HEK293 (cell line): ENCODE measurements at regions not wholly inside any gene's neighbourhood (a gene's known extent, or its start where the extent isn't known, plus 50 kb on each side); places are given as distances from the start of the nearest gene placed in this dataset.
"Not testable (repeated sequence)": the region's sequence is repeated elsewhere in the genome, so short reads cannot be mapped to it uniquely, and the experiment has no call there.

Experiments used
- CTCF ChIA-PET: fragments of 350-600 bp; formaldehyde crosslinking; extraction: SDS; loops from one replicate; lab custom pipeline; 2021; ENCODE audit warnings: antibody characterized with exemption; lab: Yijun Ruan, JAX
- POLR2A ChIA-PET: fragments of 300-600 bp; formaldehyde crosslinking; extraction: SDS; loops from one replicate; lab custom pipeline; 2020; ENCODE audit warnings: antibody characterized with exemption, inconsistent platforms; lab: Yijun Ruan, JAX
- H3K27ac ChIP-seq: fragments of 200-500 bp; sonication (Bioruptor generic); 2 replicates; pipeline ENCODE4 v1.5.1; 2014; ENCODE audit warnings: low read depth, low read length, control low read depth, inconsistent platforms; ENCODE audit errors: extremely low read depth
- H3K36me3 ChIP-seq, 2 experiments: fragments of 200-500 bp in 1 of 2; sonication (Bioruptor generic) in 1 of 2; 1 replicate in 1 of 2; 2 replicates in 1 of 2; pipeline ENCODE4 v1.5.1; 2014 to 2017; ENCODE audit warnings: inconsistent platforms in 2 of 2, low read length in 2 of 2; ENCODE audit not compliant: control insufficient read depth in 2 of 2, insufficient read depth in 1 of 2
- H3K4me1 ChIP-seq: fragments of 200-500 bp; sonication (Bioruptor generic); 2 replicates; pipeline ENCODE4 v1.5.1; 2014; ENCODE audit warnings: mild to moderate bottlenecking, low read length, inconsistent platforms; ENCODE audit not compliant: control insufficient read depth, insufficient read depth
- H3K4me3 ChIP-seq: 2 replicates; pipeline ENCODE4 v1.5.1; 2011; ENCODE audit warnings: low read depth, mild to moderate bottlenecking, control low read depth, low read length, moderate library complexity
- H3K9me3 ChIP-seq: fragments of 200-500 bp; sonication (Bioruptor generic); 2 replicates; pipeline ENCODE4 v1.5.1; 2014; ENCODE audit warnings: low read depth, low read length, inconsistent platforms; ENCODE audit not compliant: control insufficient read depth, insufficient read depth
- FEZF1 ChIP-seq: fragments of 450-650 bp; formaldehyde crosslinking; IDR thresholded peaks from 2 replicates; pipeline ENCODE4 v1.5.1; 2016; ENCODE audit warnings: missing biosample characterization, missing genetic modification characterization
- GLIS1 ChIP-seq: fragments of 450-650 bp; formaldehyde crosslinking; IDR thresholded peaks from 2 replicates; pipeline ENCODE4 v1.5.1; 2016; ENCODE audit warnings: missing biosample characterization, missing genetic modification characterization
- KLF9 ChIP-seq: fragments of 450-650 bp; formaldehyde crosslinking; IDR thresholded peaks from 2 replicates; pipeline ENCODE4 v1.5.1; 2016; ENCODE audit warnings: missing biosample characterization, missing genetic modification characterization, low read depth
- SCRT1 ChIP-seq: fragments of 450-650 bp; formaldehyde crosslinking; IDR thresholded peaks from 2 replicates; pipeline ENCODE4 v1.5.1; 2016; ENCODE audit warnings: missing biosample characterization, missing genetic modification characterization, borderline replicate concordance
- ZBTB8A ChIP-seq: fragments of 450-650 bp; formaldehyde crosslinking; IDR thresholded peaks from 2 replicates; pipeline ENCODE4 v1.5.1; 2016; ENCODE audit warnings: missing biosample characterization, missing genetic modification characterization
- ZNF10 ChIP-seq: fragments of 450-650 bp; formaldehyde crosslinking; IDR thresholded peaks from 2 replicates; pipeline ENCODE4 v1.5.1; 2017; ENCODE audit warnings: missing biosample characterization, missing genetic modification characterization
- ZNF114 ChIP-seq: fragments of 450-650 bp; formaldehyde crosslinking; IDR thresholded peaks from 2 replicates; pipeline ENCODE4 v1.5.0; 2017; ENCODE audit warnings: missing biosample characterization, missing genetic modification characterization
- ZNF19 ChIP-seq: fragments of 450-650 bp; formaldehyde crosslinking; IDR thresholded peaks from 2 replicates; pipeline ENCODE4; 2016; ENCODE audit warnings: missing biosample characterization, missing genetic modification characterization, low read depth
- ZNF214 ChIP-seq: fragments of 450-650 bp; formaldehyde crosslinking; IDR thresholded peaks from 2 replicates; pipeline ENCODE4 v1.5.1; 2017; ENCODE audit warnings: missing biosample characterization, mild to moderate bottlenecking, missing genetic modification characterization, borderline replicate concordance
- ZNF221 ChIP-seq: fragments of 450-650 bp; formaldehyde crosslinking; IDR thresholded peaks from 2 replicates; pipeline ENCODE4 v1.5.1; 2017; ENCODE audit warnings: missing biosample characterization, missing genetic modification characterization, borderline replicate concordance
- ZNF366 ChIP-seq: fragments of 450-650 bp; formaldehyde crosslinking; conservative IDR thresholded peaks from 2 replicates; pipeline ENCODE4 v1.5.1; 2016; ENCODE audit warnings: missing biosample characterization, missing genetic modification characterization
- ZNF404 ChIP-seq: fragments of 450-650 bp; formaldehyde crosslinking; IDR thresholded peaks from 2 replicates; pipeline ENCODE4 v1.5.1; 2017; ENCODE audit warnings: missing biosample characterization, missing genetic modification characterization
- ZNF558 ChIP-seq: fragments of 450-650 bp; formaldehyde crosslinking; IDR thresholded peaks from 2 replicates; pipeline ENCODE4 v1.5.1; 2016; ENCODE audit warnings: missing biosample characterization, missing genetic modification characterization
- ZNF571 ChIP-seq: fragments of 450-650 bp; formaldehyde crosslinking; IDR thresholded peaks from 2 replicates; pipeline ENCODE4 v1.5.0; 2017; ENCODE audit warnings: missing biosample characterization, missing genetic modification characterization
- ZNF658 ChIP-seq: fragments of 450-650 bp; formaldehyde crosslinking; IDR thresholded peaks from 2 replicates; pipeline ENCODE4; 2016; ENCODE audit warnings: missing biosample characterization, missing genetic modification characterization
- ZNF664 ChIP-seq: fragments of 450-650 bp; formaldehyde crosslinking; IDR thresholded peaks from 2 replicates; pipeline ENCODE4 v1.5.1; 2016; ENCODE audit warnings: missing biosample characterization, missing genetic modification characterization
- TF ChIP-seq, protein P1 (sequence below): fragments of 450-650 bp; formaldehyde crosslinking; IDR thresholded peaks from 2 replicates; pipeline ENCODE4 v1.5.1; 2016; ENCODE audit warnings: missing biosample characterization, missing genetic modification characterization
- TF ChIP-seq, protein P2 (sequence below): fragments of 450-650 bp; formaldehyde crosslinking; optimal IDR thresholded peaks from 2 replicates; pipeline ENCODE3; 2016; ENCODE audit warnings: missing biosample characterization, mild to moderate bottlenecking, missing genetic modification characterization
- TF ChIP-seq, protein P3 (sequence below): fragments of 450-650 bp; formaldehyde crosslinking; IDR thresholded peaks from 2 replicates; pipeline ENCODE4 v1.5.1; 2016; ENCODE audit warnings: missing biosample characterization, missing genetic modification characterization

DNA sequence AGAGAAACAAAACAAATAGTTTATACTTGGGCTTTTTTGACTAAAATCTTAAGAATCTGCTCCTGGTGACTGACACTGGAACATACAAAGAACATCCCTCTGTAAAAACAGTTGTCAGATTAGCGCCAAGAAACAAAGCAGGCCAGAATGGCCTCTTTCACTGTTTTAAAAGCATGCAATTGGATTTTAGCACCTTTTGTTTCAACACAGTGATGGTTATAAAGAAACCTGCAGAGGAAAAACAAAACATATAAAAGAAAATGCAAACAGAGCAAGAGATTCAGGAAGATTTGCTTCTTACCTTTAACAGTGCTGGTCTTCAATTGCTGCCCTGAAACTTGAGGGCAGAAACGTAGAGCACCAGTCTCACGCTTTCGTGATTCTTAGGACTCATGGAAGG lies 652.2 kb upstream of the KCND2 start:
- no peaks in the 10 kb centered on the region for H3K36me3 ChIP-seq
- TF ChIP-seq ZNF658 (tag by site-specific recombination), result no peak
- TF ChIP-seq ZNF571 (tag by site-specific recombination), result no peak
- TF ChIP-seq ZNF114, result no peak
- TF ChIP-seq, protein P1, sequence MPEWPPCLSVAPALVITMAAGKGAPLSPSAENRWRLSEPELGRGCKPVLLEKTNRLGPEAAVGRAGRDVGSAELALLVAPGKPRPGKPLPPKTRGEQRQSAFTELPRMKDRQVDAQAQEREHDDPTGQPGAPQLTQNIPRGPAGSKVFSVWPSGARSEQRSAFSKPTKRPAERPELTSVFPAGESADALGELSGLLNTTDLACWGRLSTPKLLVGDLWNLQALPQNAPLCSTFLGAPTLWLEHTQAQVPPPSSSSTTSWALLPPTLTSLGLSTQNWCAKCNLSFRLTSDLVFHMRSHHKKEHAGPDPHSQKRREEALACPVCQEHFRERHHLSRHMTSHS (tag by site-specific recombination), result no peak
- TF ChIP-seq, all 188 proteins: peak for 0
- CTCF ChIA-PET, result no interaction called here
- Histone ChIP-seq H3K4me3 (no peak overlapping the region), H3K27ac (no peak overlapping the region), H3K4me1 (no peaks in the 10 kb centered on the region), H3K9me3 (no peaks in the 10 kb centered on the region)
- POLR2A ChIA-PET, result no interaction called here

DNA sequence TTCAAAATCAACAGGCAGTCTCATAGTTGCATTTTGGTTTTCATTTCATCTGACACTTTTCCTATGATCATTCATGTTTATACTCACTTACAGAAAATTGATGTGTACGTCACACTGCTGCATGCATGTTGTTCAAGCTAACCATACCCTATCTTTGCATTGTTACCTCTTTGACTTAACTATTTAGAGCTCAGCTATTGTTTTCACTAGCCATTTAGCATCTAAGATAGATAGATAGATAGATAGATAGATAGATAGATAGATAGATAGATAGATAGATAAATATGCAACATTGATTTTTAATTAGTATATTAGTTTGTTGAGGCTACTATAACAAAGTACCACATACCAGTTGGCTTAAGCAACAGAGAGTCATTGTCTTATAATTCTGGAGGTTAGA lies 649.5 kb upstream of the KCND2 start:
- CTCF ChIA-PET, result no interaction called here
- TF ChIP-seq, protein P2, sequence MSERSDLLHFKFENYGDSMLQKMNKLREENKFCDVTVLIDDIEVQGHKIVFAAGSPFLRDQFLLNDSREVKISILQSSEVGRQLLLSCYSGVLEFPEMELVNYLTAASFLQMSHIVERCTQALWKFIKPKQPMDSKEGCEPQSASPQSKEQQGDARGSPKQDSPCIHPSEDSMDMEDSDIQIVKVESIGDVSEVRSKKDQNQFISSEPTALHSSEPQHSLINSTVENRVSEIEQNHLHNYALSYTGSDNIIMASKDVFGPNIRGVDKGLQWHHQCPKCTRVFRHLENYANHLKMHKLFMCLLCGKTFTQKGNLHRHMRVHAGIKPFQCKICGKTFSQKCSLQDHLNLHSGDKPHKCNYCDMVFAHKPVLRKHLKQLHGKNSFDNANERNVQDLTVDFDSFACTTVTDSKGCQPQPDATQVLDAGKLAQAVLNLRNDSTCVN, result no peak
- TF ChIP-seq ZNF366 (tag by site-specific recombination) (no peak), ZNF558 (tag by site-specific recombination) (no peak), KLF9 (tag by site-specific recombination) (no peak), FEZF1 (tag by site-specific recombination) (no peak)
- TF ChIP-seq, protein P3, sequence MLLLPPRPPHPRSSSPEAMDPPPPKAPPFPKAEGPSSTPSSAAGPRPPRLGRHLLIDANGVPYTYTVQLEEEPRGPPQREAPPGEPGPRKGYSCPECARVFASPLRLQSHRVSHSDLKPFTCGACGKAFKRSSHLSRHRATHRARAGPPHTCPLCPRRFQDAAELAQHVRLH (tag by site-specific recombination), result no peak
- no peak overlapping the region for H3K27ac ChIP-seq
- no peaks in the 10 kb centered on the region for H3K9me3 ChIP-seq
- H3K4me1 ChIP-seq, result no peaks in the 10 kb centered on the region
- POLR2A ChIA-PET, result no interaction called here
- H3K4me3 ChIP-seq, result no peak overlapping the region
- H3K36me3 ChIP-seq, result no peaks in the 10 kb centered on the region

DNA sequence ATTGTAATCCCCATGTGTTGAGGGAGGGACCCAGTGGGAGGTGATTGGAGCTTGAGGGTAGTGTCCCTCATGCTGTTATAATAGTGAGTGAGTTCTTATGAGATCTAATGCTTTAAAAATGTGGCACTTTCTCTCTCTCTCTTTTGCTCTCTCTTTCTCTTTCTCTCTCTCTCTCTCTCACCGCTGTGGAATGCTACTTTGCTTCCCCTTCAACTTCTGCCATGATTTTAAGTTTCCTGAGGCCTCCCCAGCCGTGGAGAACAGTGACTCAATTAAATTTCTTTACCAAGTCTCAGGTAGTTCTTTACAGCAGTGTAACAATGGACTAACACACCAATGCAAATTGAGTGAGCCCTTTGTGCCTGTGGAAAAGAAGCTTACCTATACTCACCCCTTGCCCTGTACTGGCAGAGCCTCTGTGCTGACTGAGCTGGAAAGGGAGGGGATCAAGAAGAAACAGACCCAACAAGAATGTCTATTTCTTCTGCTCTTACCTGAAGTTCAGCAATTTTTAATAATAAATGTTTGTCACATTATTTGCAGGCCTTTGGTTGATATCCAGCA lies 642.5 kb upstream of the KCND2 start:
- POLR2A ChIA-PET, result no interaction called here
- CTCF ChIA-PET, result no interaction called here
- TF ChIP-seq GLIS1, result no peak
- TF ChIP-seq ZNF19 (tag by site-specific recombination), result no peak
- no peak for TF ChIP-seq ZNF664
- TF ChIP-seq ZNF366 (tag by site-specific recombination), result no peak
- TF ChIP-seq ZNF221 (tag by site-specific recombination), result no peak
- no peak for TF ChIP-seq SCRT1 (tag by site-specific recombination)
- TF ChIP-seq ZNF214 (tag by site-specific recombination), result no peak
- no peak for TF ChIP-seq ZBTB8A (tag by site-specific recombination)
- TF ChIP-seq ZNF10 (tag by site-specific recombination), result no peak
- no peak for TF ChIP-seq ZNF404 (tag by site-specific recombination)

DNA sequence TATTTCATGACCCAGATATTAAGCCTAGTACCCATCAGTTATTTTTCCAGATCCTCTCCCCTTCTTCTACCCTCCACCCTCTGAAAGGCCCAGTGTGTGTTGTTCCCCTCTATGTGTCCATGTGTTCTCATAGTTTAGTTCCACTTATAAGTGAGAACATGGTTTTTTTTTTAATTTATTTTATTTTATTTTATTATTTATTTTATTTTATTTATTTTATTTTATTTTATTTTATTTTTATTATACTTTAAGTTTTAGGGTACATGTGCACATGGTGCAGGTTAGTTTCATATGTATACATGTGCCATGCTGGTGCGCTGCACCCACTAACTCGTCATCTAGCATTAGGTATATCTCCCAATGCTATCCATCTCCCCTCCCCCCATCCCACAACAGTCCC lies 639.2 kb upstream of the KCND2 start:
- H3K4me3 ChIP-seq, POLR2A ChIA-PET, H3K36me3 ChIP-seq, H3K27ac ChIP-seq, H3K4me1 ChIP-seq, H3K9me3 ChIP-seq, CTCF ChIA-PET: not testable (repeated sequence)

More for the DNA sequence above, 642.5 kb upstream of the KCND2 start:
- no peaks in the 10 kb centered on the region for H3K36me3 ChIP-seq
- H3K4me3 ChIP-seq, result no peak overlapping the region
- no peaks in the 10 kb centered on the region for H3K9me3 ChIP-seq
- no peaks in the 10 kb centered on the region for H3K4me1 ChIP-seq
- no peak overlapping the region for H3K27ac ChIP-seq
